Fibroblast of lung (primary cell): ENCODE measurements at regions not wholly inside any gene's neighbourhood (a gene's known extent, or its start where the extent isn't known, plus 50 kb on each side); places are given as distances from the start of the nearest gene placed in this dataset.

Experiments
- EZH2 ChIP-seq: IDR thresholded peaks from 2 replicates; pipeline ENCODE4 v1.5.1; 2012; ENCODE audit warnings: low read length, control low read depth, mild to moderate bottlenecking; ENCODE audit errors: missing control alignments
- TF ChIP-seq, protein P1 (sequence below), 2 donors: IDR thresholded peaks in 1 of 2; conservative IDR thresholded peaks in 1 of 2; 1 replicate in 1 of 2; 2 replicates in 1 of 2; pipeline ENCODE4 v1.5.1; 2011 to 2012; ENCODE audit warnings: low read length in 2 of 2, control low read depth in 1 of 2, inconsistent platforms in 1 of 2, low read depth in 1 of 2, mild to moderate bottlenecking in 1 of 2

DNA sequence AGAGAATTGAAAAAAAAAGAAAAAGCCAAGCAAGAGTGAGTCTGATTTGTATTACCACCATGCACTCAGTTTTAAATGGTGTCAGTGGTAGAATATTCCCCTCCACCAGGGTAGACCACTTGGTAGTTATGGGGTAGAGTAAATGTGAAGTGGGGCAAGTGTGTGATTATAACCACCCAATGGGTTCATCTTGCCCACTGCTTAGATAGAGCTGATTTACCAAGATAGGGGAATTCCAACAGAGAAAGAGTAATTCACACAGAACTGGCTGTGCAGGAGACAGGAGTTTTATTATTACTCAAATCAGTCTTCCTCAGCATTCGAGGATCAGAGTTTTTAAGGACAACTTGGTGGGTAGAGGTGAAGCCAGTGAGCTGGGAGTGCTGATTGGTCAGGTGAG, 113.3 kb upstream of the RAI14 start:
- TF ChIP-seq, protein P1, sequence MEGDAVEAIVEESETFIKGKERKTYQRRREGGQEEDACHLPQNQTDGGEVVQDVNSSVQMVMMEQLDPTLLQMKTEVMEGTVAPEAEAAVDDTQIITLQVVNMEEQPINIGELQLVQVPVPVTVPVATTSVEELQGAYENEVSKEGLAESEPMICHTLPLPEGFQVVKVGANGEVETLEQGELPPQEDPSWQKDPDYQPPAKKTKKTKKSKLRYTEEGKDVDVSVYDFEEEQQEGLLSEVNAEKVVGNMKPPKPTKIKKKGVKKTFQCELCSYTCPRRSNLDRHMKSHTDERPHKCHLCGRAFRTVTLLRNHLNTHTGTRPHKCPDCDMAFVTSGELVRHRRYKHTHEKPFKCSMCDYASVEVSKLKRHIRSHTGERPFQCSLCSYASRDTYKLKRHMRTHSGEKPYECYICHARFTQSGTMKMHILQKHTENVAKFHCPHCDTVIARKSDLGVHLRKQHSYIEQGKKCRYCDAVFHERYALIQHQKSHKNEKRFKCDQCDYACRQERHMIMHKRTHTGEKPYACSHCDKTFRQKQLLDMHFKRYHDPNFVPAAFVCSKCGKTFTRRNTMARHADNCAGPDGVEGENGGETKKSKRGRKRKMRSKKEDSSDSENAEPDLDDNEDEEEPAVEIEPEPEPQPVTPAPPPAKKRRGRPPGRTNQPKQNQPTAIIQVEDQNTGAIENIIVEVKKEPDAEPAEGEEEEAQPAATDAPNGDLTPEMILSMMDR (conservative IDR thresholded peaks at IDR 0.05 in 1 of 2, IDR thresholded peaks at IDR 0.05 in 1 of 2; ENCODE audit: low read depth in 1 of 2, low read length in 2 of 2), result no peak
- TF ChIP-seq EZH2, result no peak
